A549 (cell line): ENCODE measurements at regions not wholly inside any gene's neighbourhood (a gene's known extent, or its start where the extent isn't known, plus 50 kb on each side); places are given as distances from the start of the nearest gene placed in this dataset.

ENCODE experiments used
- ATAC-seq, 2 experiments: fragments of 200-7000 bp in 1 of 2; fragments of >200 bp in 1 of 2; cut with Nextera tagmentation in 1 of 2; cut with Tn5 transposase in 1 of 2; 3 replicates each; pipeline versions ENCODE4 v1.8.0 to v1.9.1; 2018 to 2020; ENCODE audit warnings: mild to moderate bottlenecking in 1 of 2, moderate library complexity in 1 of 2
- CTCF ChIA-PET: fragments of 300-600 bp; sonication (Branson Sonifier 250); formaldehyde crosslinking; extraction: SDS; loops from one replicate; lab custom pipeline; 2021; ENCODE audit warnings: antibody characterized with exemption, inconsistent platforms; lab: Yijun Ruan, JAX
- POLR2A ChIA-PET: fragments of 350-600 bp; formaldehyde crosslinking; extraction: SDS; loops from one replicate; lab custom pipeline; 2021; ENCODE audit warnings: antibody characterized with exemption, inconsistent platforms; lab: Yijun Ruan, JAX
- DNase-seq, 2 experiments: peaks; one replicate each; pipeline versions ENCODE4 v3.0.0 to v3.0.0-alpha.2; 2011 to 2016; ENCODE audit warnings: low read depth in 1 of 2, low spot score in 1 of 2
- FAIRE-seq: peaks from 2 replicates; lab custom pipeline; 2011; peaks lifted over from hg19 to GRCh38; lab: Jason Lieb, UNC
- H3K27ac ChIP-seq, 2 experiments: fragments of >200 bp; sonication (Bioruptor Twin); formaldehyde crosslinking; 3 replicates each; pipeline ENCODE4 v1.5.1; 2016 to 2017
- H3K4me1 ChIP-seq: fragments of >200 bp; sonication (Bioruptor Twin); formaldehyde crosslinking; 3 replicates; pipeline ENCODE4 v1.6.1; 2016
- H3K4me2 ChIP-seq: fragments of >200 bp; sonication (Bioruptor Twin); formaldehyde crosslinking; 3 replicates; pipeline ENCODE4 v1.6.1; 2016
- H3K4me3 ChIP-seq: fragments of >200 bp; sonication (Bioruptor Twin); formaldehyde crosslinking; 3 replicates; pipeline ENCODE4 v1.5.1; 2016
- H3K9me3 ChIP-seq: fragments of >200 bp; sonication (Bioruptor Twin); formaldehyde crosslinking; 3 replicates; pipeline ENCODE4 v1.6.1; 2016
- BHLHE40 ChIP-seq: IDR thresholded peaks from 2 replicates; pipeline ENCODE4 v1.6.1; 2012; ENCODE audit warnings: low read depth, low read length, inconsistent platforms
- CHD4 ChIP-seq: fragments of 200-600 bp; sonication (generic); IDR thresholded peaks from 2 replicates; pipeline ENCODE4 v1.6.1; 2016; ENCODE audit warnings: antibody characterized with exemption, mild to moderate bottlenecking, borderline replicate concordance
- CTCF ChIP-seq: fragments of >200 bp; sonication (Bioruptor Twin); formaldehyde crosslinking; IDR thresholded peaks from 3 replicates; pipeline ENCODE4 v1.5.1; 2016
- E2F6 ChIP-seq: IDR thresholded peaks from 2 replicates; pipeline ENCODE4 v1.6.1; 2012; ENCODE audit warnings: low read depth, borderline replicate concordance
- EP300 ChIP-seq, 2 experiments: fragments of >200 bp; sonication (Bioruptor Twin); formaldehyde crosslinking; IDR thresholded peaks; 2 replicates in 1 of 2; 3 replicates in 1 of 2; pipeline ENCODE4 v1.6.1; 2016 to 2017
- ESRRA ChIP-seq: fragments of 150-350 bp; IDR thresholded peaks from 2 replicates; pipeline ENCODE4 v1.6.1; 2014; ENCODE audit warnings: mild to moderate bottlenecking, low read length, borderline replicate concordance
- FOSB ChIP-seq: fragments of 250-450 bp; sonication (Bioruptor Pico); IDR thresholded peaks from 2 replicates; pipeline ENCODE4 v1.5.0; 2020; ENCODE audit warnings: mild to moderate bottlenecking, moderate library complexity
- FOXS1 ChIP-seq: fragments of 250-450 bp; sonication (Bioruptor Pico); IDR thresholded peaks from 2 replicates; pipeline ENCODE4 v1.5.0; 2020; ENCODE audit warnings: mild to moderate bottlenecking, moderate library complexity
- HDAC2 ChIP-seq: fragments of 200-600 bp; sonication (generic); IDR thresholded peaks from 2 replicates; pipeline ENCODE4 v1.6.1; 2016
- HEYL ChIP-seq: fragments of 250-450 bp; sonication (Bioruptor Pico); IDR thresholded peaks from 2 replicates; pipeline ENCODE4 v1.8.0; 2021; ENCODE audit warnings: mild to moderate bottlenecking, moderate library complexity
- HOXB5 ChIP-seq: fragments of 250-450 bp; sonication (Bioruptor Pico); IDR thresholded peaks from 2 replicates; pipeline ENCODE4 v1.5.0; 2020; ENCODE audit warnings: mild to moderate bottlenecking, moderate library complexity
- MAZ ChIP-seq: fragments of 150-350 bp; IDR thresholded peaks from 2 replicates; pipeline ENCODE4 v1.6.1; 2014; ENCODE audit warnings: antibody characterized with exemption, low read depth, low read length, borderline replicate concordance
- RCOR1 ChIP-seq: fragments of 150-350 bp; IDR thresholded peaks from 2 replicates; pipeline ENCODE4 v1.6.1; 2014; ENCODE audit warnings: antibody characterized with exemption, low read length, low read depth
- TFCP2L1 ChIP-seq: fragments of 250-450 bp; sonication (Bioruptor Pico); IDR thresholded peaks from 2 replicates; pipeline ENCODE4 v1.5.0; 2021; ENCODE audit warnings: mild to moderate bottlenecking
- TP53 ChIP-seq: fragments of 250-450 bp; sonication (Bioruptor Pico); IDR thresholded peaks from 2 replicates; pipeline ENCODE4 v1.5.0; 2021; ENCODE audit warnings: mild to moderate bottlenecking, moderate library complexity
- ZC3H11A ChIP-seq: fragments of 450-650 bp; IDR thresholded peaks from 2 replicates; pipeline ENCODE4 v1.6.1; 2014; ENCODE audit warnings: antibody characterized with exemption, mild to moderate bottlenecking
- ZFP36 ChIP-seq: fragments of 450-650 bp; IDR thresholded peaks from 2 replicates; pipeline ENCODE4 v1.6.1; 2014; ENCODE audit warnings: borderline replicate concordance; ENCODE audit not compliant: partially characterized antibody
- ZSCAN20 ChIP-seq: fragments of 250-450 bp; sonication (Bioruptor Pico); IDR thresholded peaks from 2 replicates; pipeline ENCODE4 v1.8.0; 2022; ENCODE audit warnings: mild to moderate bottlenecking, moderate library complexity
- WGBS: methylation state at CpG from one replicate; pipeline ENCODE4 v1.1.6; 2017; ENCODE audit errors: missing lambda C conversion rate; 5-methylcytosine and 5-hydroxymethylcytosine counted together
- TF ChIP-seq, protein P1 (sequence below): IDR thresholded peaks from 2 replicates; pipeline ENCODE4 v1.6.1; 2012

DNA sequence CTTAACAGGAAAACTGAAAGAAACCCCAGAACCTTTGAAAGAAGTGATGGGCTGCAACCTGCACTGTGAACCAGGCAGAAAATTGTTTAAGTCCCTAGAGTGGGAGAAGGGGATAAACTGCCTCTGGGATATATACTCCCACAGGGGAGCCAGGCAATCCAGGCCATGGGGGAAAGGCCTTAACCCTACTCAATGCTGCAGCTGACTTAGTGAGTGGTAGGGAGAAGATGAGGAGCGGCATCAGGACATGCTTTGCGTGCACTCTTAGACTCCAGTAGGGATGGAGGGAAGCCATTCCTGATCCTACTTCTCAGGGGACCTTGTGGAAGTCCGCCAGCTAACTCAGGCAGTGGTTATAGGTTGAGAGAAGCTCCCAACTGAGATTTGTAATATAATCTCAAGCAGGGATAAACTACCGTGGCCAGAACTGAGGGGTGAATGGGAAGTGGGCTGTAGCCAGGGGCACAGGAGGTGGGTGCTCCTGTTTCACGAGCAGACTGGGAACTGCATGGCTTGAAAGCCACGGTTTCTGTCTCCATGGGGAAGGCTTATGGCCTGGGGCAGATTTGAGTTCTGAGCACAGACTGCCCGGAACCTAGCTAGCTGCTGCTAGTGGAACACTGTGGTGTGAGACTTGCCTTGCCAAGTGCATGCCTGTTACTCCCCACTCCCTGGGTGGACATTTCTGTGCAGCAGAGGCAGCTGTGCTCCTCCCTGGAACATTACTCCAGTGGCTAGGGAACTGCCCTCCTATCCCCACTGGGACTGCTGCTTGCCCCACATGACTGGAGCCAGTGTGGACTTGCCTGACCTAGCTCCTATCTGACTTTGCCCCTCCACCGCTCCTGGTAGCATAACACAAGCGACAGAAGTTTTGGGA lies 119.2 kb upstream of the SCAF11 start:
- CTCF ChIA-PET: interaction anchor here (0.8 to 2.6 kb wide), 2 partner anchors 14 to 15 kb away, joined by 3 to 9 read pairs; no protein-coding TSS in a partner anchor
- no peak overlapping the region for H3K27ac ChIP-seq
- no peak overlapping the region for H3K4me3 ChIP-seq
- POLR2A ChIA-PET: no interaction called here
- TF ChIP-seq ESRRA (no peak), TP53 (no peak), CHD4 (no peak), HOXB5 (no peak), MAZ (no peak), BHLHE40 (no peak), ZSCAN20 (CRISPR knock-in tag) (no peak), HEYL (CRISPR knock-in tag) (no peak), ZFP36 (no peak), FOSB (CRISPR knock-in tag) (no peak), TFCP2L1 (no peak)
- FAIRE-seq (no peak), ATAC-seq (no peak), DNase-seq (no peak)
- H3K4me1 ChIP-seq: no peaks in the 10 kb centered on the region
- H3K9me3 ChIP-seq: peaks cover 9% of the 10 kb centered on the region; the same call in 1 of the 3 replicates
- WGBS: 66% methylated on average over 9 of the region's 9 CpGs
- H3K4me2 ChIP-seq: no peak overlapping the region

DNA sequence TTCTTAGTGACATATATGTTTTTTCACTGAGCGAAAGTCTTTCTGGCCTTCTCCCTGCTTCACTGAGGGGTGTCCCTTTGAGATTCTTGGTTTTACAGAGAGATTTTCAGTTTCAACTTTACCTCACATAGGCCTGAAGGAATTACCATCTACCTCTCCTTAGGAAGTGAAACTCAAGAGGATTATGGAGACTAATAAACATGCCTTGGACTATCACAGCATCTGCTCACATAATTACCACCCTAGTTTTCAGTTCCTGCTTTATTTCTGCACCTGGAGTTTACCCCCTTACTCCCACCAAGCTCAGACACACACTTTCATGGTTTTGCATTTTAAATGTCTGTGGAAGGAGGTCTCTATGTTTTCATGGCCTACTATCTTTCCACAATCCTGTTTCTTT lies 118.3 kb upstream of the SCAF11 start:
- Histone ChIP-seq H3K4me2 (no peak overlapping the region), H3K27ac (no peak overlapping the region), H3K4me3 (no peak overlapping the region), H3K9me3 (peaks cover 9% of the 10 kb centered on the region; the same call in 1 of the 3 replicates), H3K4me1 (no peaks in the 10 kb centered on the region)
- ATAC-seq: no peak
- DNase-seq: no peak
- TF ChIP-seq RCOR1 (no peak), CTCF (no peak), EP300 (IDR thresholded peaks at IDR 0.05) (no peak), ZC3H11A (no peak), E2F6 (no peak), HDAC2 (no peak)
- TF ChIP-seq, protein P1, sequence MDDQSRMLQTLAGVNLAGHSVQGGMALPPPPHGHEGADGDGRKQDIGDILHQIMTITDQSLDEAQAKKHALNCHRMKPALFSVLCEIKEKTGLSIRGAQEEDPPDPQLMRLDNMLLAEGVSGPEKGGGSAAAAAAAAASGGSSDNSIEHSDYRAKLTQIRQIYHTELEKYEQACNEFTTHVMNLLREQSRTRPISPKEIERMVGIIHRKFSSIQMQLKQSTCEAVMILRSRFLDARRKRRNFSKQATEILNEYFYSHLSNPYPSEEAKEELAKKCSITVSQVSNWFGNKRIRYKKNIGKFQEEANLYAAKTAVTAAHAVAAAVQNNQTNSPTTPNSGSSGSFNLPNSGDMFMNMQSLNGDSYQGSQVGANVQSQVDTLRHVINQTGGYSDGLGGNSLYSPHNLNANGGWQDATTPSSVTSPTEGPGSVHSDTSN: no peak
- CTCF ChIA-PET: interaction anchor here (2.6 kb wide), 1 partner anchor 16 kb away, joined by 9 read pairs; no protein-coding TSS in a partner anchor
- WGBS: 82% methylated on average over 1 of the region's 1 CpG
- POLR2A ChIA-PET: no interaction called here
- no peak for FAIRE-seq

DNA sequence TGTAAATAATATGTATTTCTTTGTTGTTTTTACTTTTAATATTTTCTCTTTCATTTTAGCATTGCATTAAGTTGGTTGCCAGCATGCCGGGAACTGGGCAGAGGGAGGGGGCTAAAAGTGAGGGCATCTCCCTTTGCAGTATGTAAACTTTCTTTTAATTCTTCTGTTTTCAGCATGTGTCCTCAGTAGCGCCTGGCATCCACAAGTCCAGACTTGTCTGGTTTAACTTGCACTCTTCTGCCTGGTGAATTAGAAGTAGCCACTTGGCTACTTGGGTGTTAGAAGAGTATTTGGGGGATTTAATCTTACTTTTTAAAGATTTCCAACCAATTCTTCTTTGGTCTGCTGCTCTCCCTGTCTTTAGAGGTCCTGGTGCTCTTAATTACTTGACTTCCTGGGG lies 117.2 kb upstream of the SCAF11 start:
- Histone ChIP-seq H3K4me2 (no peak overlapping the region), H3K4me1 (no peaks in the 10 kb centered on the region), H3K4me3 (no peak overlapping the region), H3K9me3 (peaks cover 6% of the 10 kb centered on the region; the same call in 1 of the 3 replicates), H3K27ac (no peak overlapping the region)
- WGBS: 86% methylated on average over 2 of the region's 2 CpGs
- no peak for DNase-seq
- no peak for ATAC-seq
- ChIA-PET POLR2A (no interaction called here), CTCF (interaction anchor here (2.6 kb wide), 1 partner anchor 17 kb away, joined by 9 read pairs; no protein-coding TSS in a partner anchor)
- no peak for FAIRE-seq
- no peak for TF ChIP-seq FOXS1 (CRISPR knock-in tag)
